Keratinocyte (primary cell): ENCODE measurements at regions not wholly inside any gene's neighbourhood (a gene's known extent, or its start where the extent isn't known, plus 50 kb on each side); places are given as distances from the start of the nearest gene placed in this dataset.

ENCODE experiments used
- DNase-seq: peaks from one replicate; pipeline ENCODE4 v3.0.0-alpha.2; 2011; ENCODE audit warnings: low read depth, missing footprints, low spot score
- FAIRE-seq: peaks from 2 replicates; lab custom pipeline; 2011; peaks lifted over from hg19 to GRCh38; lab: Jason Lieb, UNC
- H2AFZ ChIP-seq: 2 replicates; pipeline ENCODE4 v1.6.0; 2012; ENCODE audit warnings: low read length, control low read depth, inconsistent platforms; ENCODE audit not compliant: control insufficient read depth
- H3K27ac ChIP-seq: 2 replicates; pipeline ENCODE4 v1.5.1; 2011; ENCODE audit warnings: low read length; ENCODE audit not compliant: control insufficient read depth, insufficient read depth
- H3K27me3 ChIP-seq: 3 replicates; pipeline ENCODE4 v1.6.0; 2011; ENCODE audit warnings: low read length; ENCODE audit not compliant: control insufficient read depth, insufficient read depth; ENCODE audit errors: extremely low read depth
- H3K36me3 ChIP-seq, 2 experiments: 2 replicates in 1 of 2; 3 replicates in 1 of 2; pipeline ENCODE4 v1.5.1; 2011; ENCODE audit warnings: low read length in 2 of 2, mild to moderate bottlenecking in 1 of 2; ENCODE audit not compliant: control insufficient read depth in 2 of 2, insufficient read depth in 2 of 2; ENCODE audit errors: extremely low read depth in 1 of 2
- H3K4me1 ChIP-seq: 3 replicates; pipeline ENCODE4 v1.5.1; 2011; ENCODE audit warnings: low read length; ENCODE audit not compliant: control insufficient read depth, insufficient read depth; ENCODE audit errors: extremely low read depth
- H3K4me2 ChIP-seq: 3 replicates; pipeline ENCODE4 v1.6.0; 2011; ENCODE audit warnings: low read depth, low read length; ENCODE audit not compliant: control insufficient read depth, insufficient read depth; ENCODE audit errors: extremely low read depth
- H3K4me3 ChIP-seq, 3 experiments: fragments of 200-600 bp in 1 of 3; sonication (generic) in 1 of 3; 2 replicates in 2 of 3; 3 replicates in 1 of 3; pipeline ENCODE4 v1.5.1; 2011 to 2016; ENCODE audit warnings: low read length in 3 of 3, mild to moderate bottlenecking in 3 of 3, control low read depth in 2 of 3, inconsistent platforms in 1 of 3, low read depth in 1 of 3, mixed read lengths in 1 of 3, mixed run types in 1 of 3, moderate library complexity in 1 of 3; ENCODE audit not compliant: control insufficient read depth in 2 of 3, insufficient read depth in 2 of 3; ENCODE audit errors: extremely low read depth in 1 of 3
- H3K79me2 ChIP-seq: 2 replicates; pipeline ENCODE4 v1.6.0; 2012; ENCODE audit warnings: low read length; ENCODE audit not compliant: control insufficient read depth, insufficient read depth
- H3K9ac ChIP-seq: 3 replicates; pipeline ENCODE4 v1.6.0; 2011; ENCODE audit warnings: low read length; ENCODE audit not compliant: control insufficient read depth, insufficient read depth; ENCODE audit errors: extremely low read depth
- H3K9me1 ChIP-seq: 3 replicates; pipeline ENCODE4 v1.6.0; 2011; ENCODE audit warnings: low read length; ENCODE audit not compliant: control insufficient read depth, insufficient read depth; ENCODE audit errors: extremely low read depth
- H3K9me3 ChIP-seq: 2 replicates; pipeline ENCODE4 v1.5.1; 2012; ENCODE audit warnings: low read depth, low read length; ENCODE audit not compliant: control insufficient read depth
- H4K20me1 ChIP-seq: 3 replicates; pipeline ENCODE4 v1.6.0; 2011; ENCODE audit warnings: low read length; ENCODE audit not compliant: control insufficient read depth, insufficient read depth; ENCODE audit errors: extremely low read depth
- EZH2 ChIP-seq: IDR thresholded peaks from one replicate; pipeline ENCODE4 v1.6.1; 2012; ENCODE audit warnings: inconsistent platforms, mild to moderate bottlenecking, low read length, moderate library complexity
- dilution Hi-C: fragments of 300-500 bp; cut with MboI; formaldehyde crosslinking; loops from one replicate; pipeline ENCODE4 v1.7.0; 2020; ENCODE audit warnings: low sequenced_read_pairs; ENCODE audit not compliant: extremely low pct_ligation_motif_present
- TF ChIP-seq, protein P1 (sequence below), 3 experiments: IDR thresholded peaks in 1 of 3; conservative IDR thresholded peaks in 1 of 3; optimal IDR thresholded peaks in 1 of 3; 2 replicates in 2 of 3; 3 replicates in 1 of 3; pipeline versions ENCODE3 to v1.5.1; 2011; ENCODE audit warnings: low read length in 3 of 3, mild to moderate bottlenecking in 3 of 3, moderate library complexity in 2 of 3, control low read depth in 1 of 3, inconsistent platforms in 1 of 3; ENCODE audit not compliant: insufficient read depth in 2 of 3; ENCODE audit errors: extremely low read depth in 1 of 3

DNA sequence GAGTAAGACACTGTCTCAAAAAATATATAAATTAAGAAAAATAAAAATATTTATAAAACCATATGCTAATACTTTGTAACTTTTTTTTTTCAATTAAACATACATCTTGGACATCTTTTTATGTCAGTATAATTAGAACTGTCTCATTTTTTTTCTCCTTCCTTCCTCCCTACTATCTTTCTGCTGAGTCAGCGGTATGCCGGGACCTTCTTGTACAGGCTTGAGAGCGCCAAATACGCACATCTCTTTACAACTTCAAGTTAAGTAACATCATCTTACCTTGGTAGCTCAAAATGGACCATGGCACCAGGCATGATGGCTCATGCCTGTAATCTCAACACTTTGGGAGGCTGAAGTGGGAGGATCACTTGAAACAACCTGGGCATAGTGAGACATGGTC lies 153.4 kb downstream of the FAM161A start:
- dilution Hi-C loops, result no loop called here
- no peaks in the 10 kb centered on the region for H3K9me3 ChIP-seq
- no peaks in the 10 kb centered on the region for H3K9me1 ChIP-seq
- no peak for DNase-seq
- no peak overlapping the region for H3K4me2 ChIP-seq
- H3K9ac ChIP-seq, result no peak overlapping the region
- H4K20me1 ChIP-seq, result no peaks in the 10 kb centered on the region
- no peak overlapping the region for H3K4me3 ChIP-seq
- H3K36me3 ChIP-seq, result no peaks in the 10 kb centered on the region
- H3K27ac ChIP-seq, result no peak overlapping the region
- H3K4me1 ChIP-seq, result peaks cover 2% of the 10 kb centered on the region
- TF ChIP-seq EZH2, result no peak
- TF ChIP-seq, protein P1, sequence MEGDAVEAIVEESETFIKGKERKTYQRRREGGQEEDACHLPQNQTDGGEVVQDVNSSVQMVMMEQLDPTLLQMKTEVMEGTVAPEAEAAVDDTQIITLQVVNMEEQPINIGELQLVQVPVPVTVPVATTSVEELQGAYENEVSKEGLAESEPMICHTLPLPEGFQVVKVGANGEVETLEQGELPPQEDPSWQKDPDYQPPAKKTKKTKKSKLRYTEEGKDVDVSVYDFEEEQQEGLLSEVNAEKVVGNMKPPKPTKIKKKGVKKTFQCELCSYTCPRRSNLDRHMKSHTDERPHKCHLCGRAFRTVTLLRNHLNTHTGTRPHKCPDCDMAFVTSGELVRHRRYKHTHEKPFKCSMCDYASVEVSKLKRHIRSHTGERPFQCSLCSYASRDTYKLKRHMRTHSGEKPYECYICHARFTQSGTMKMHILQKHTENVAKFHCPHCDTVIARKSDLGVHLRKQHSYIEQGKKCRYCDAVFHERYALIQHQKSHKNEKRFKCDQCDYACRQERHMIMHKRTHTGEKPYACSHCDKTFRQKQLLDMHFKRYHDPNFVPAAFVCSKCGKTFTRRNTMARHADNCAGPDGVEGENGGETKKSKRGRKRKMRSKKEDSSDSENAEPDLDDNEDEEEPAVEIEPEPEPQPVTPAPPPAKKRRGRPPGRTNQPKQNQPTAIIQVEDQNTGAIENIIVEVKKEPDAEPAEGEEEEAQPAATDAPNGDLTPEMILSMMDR (optimal IDR thresholded peaks at IDR 0.05 in 1 of 3, IDR thresholded peaks at IDR 0.05 in 1 of 3, conservative IDR thresholded peaks at IDR 0.05 in 1 of 3; ENCODE audit: extremely low read depth in 1 of 3, insufficient read depth in 2 of 3, low read length in 3 of 3), result no peak
- no peak for FAIRE-seq
- no peaks in the 10 kb centered on the region for H3K27me3 ChIP-seq
- no peaks in the 10 kb centered on the region for H3K79me2 ChIP-seq
- H2AFZ ChIP-seq, result no peak overlapping the region

DNA sequence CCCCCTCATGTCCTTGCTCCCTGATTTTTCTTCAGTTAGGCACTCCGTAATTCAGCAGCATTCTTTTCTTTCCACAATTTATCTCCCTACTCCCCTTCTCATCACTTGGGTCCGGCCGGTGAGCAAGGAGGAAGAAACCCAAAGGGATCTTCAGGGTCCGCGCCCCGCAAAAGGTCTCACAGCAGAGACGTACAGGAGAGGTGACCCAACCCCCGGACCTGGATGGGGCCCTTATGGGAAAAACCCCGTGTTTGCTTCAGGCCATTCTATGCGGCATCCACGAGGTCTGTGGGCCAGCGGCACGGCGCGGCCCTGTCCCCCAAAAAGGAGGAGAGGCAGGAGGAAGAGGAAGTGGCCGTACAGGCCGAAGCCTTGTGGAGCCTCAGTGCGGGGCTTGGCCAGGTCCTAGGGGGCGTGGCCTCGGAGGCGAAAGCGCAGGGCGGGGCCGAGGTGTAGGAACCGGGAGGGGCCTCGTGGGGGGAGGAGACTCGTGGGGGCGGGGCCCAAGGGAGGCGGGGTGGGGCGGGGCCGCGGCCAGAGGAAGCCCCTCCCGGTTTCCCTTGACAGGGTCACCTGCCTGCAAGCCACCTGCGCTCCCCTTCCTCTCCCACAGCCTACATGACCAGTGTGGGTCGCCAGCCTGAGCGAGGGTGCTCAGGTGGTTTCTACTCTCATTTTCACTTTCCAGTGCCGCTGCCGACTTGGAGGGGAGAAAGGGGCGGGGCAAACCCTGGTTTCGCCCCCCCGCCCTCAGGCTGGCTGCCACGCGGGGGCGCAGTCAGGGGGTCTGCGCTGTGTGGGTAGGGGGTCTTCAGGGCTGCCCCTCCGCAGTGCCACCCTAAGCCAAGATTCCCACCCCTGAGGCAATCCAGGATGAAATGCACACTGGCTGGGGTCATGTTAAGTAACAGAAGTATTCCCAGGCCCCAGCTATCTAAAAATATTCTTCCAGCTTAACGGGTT lies 156.4 kb upstream of the XPO1 start:
- Histone ChIP-seq H3K9me1 (no peaks in the 10 kb centered on the region), H4K20me1 (no peaks in the 10 kb centered on the region), H2AFZ (peak overlapping the region; percentile 96), H3K27me3 (no peaks in the 10 kb centered on the region), H3K4me2 (peak overlapping the region; percentile 90), H3K79me2 (no peaks in the 10 kb centered on the region), H3K9me3 (no peaks in the 10 kb centered on the region), H3K9ac (peak overlapping the region; percentile 83), H3K36me3 (no peaks in the 10 kb centered on the region), H3K27ac (peak overlapping the region; percentile 71), H3K4me3 (peak overlapping the region; percentile 64 to 71 (median 71)), H3K4me1 (peaks cover 10% of the 10 kb centered on the region)
- peak; percentile 41 for DNase-seq
- dilution Hi-C loops, result no loop called here
- FAIRE-seq, result no peak
- TF ChIP-seq, protein P1 (optimal IDR thresholded peaks at IDR 0.05 in 1 of 3, IDR thresholded peaks at IDR 0.05 in 1 of 3, conservative IDR thresholded peaks at IDR 0.05 in 1 of 3; ENCODE audit: extremely low read depth in 1 of 3, insufficient read depth in 2 of 3, low read length in 3 of 3), result peak; percentile 23 to 56 (median 41)
- no peak for TF ChIP-seq EZH2
